ENCODE measurements at regions not wholly inside any gene's neighbourhood (a gene's known extent, or its start where the extent isn't known, plus 50 kb on each side); places are given as distances from the start of the nearest gene placed in this dataset.
A peak's percentile ranks its signal among the peaks of the same experiment; 100 is the strongest.

DNA sequence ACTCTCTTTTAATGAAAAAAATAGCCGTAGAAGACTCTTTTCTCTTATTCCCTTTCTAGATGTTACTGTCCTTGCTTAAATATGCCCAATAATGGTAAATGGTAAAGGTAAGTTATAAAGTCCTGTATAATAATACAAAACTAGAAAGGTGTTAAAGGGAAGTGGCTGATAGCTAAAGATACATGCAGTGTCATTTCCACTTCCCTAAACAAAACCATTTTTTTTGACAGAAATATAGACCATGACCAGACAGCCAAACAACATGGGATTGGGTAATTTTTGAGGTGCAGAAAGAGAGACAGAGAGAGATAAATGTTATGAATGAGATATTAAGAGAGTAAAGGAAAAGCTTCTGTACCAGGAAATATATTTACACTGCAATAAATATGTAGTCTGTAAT is 731.7 kb upstream of the REG3G start (continued):
- TF ChIP-seq, protein P1, sequence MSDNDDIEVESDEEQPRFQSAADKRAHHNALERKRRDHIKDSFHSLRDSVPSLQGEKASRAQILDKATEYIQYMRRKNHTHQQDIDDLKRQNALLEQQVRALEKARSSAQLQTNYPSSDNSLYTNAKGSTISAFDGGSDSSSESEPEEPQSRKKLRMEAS (CRISPR knock-in tag; IDR thresholded peaks at IDR 0.05), result no peak
- TF ChIP-seq, protein P2, sequence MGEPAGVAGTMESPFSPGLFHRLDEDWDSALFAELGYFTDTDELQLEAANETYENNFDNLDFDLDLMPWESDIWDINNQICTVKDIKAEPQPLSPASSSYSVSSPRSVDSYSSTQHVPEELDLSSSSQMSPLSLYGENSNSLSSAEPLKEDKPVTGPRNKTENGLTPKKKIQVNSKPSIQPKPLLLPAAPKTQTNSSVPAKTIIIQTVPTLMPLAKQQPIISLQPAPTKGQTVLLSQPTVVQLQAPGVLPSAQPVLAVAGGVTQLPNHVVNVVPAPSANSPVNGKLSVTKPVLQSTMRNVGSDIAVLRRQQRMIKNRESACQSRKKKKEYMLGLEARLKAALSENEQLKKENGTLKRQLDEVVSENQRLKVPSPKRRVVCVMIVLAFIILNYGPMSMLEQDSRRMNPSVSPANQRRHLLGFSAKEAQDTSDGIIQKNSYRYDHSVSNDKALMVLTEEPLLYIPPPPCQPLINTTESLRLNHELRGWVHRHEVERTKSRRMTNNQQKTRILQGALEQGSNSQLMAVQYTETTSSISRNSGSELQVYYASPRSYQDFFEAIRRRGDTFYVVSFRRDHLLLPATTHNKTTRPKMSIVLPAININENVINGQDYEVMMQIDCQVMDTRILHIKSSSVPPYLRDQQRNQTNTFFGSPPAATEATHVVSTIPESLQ (CRISPR knock-in tag; IDR thresholded peaks at IDR 0.05), result no peak
- TF ChIP-seq RORB (CRISPR knock-in tag; IDR thresholded peaks at IDR 0.05) (no peak), HMGA2 (CRISPR knock-in tag; IDR thresholded peaks at IDR 0.05) (no peak), ZNF138 (CRISPR knock-in tag; conservative IDR thresholded peaks at IDR 0.05) (no peak), RELA (CRISPR knock-in tag; IDR thresholded peaks at IDR 0.05; ENCODE audit: borderline replicate concordance) (no peak), JUN (CRISPR knock-in tag; IDR thresholded peaks at IDR 0.05) (no peak)
- TF ChIP-seq, protein P3, sequence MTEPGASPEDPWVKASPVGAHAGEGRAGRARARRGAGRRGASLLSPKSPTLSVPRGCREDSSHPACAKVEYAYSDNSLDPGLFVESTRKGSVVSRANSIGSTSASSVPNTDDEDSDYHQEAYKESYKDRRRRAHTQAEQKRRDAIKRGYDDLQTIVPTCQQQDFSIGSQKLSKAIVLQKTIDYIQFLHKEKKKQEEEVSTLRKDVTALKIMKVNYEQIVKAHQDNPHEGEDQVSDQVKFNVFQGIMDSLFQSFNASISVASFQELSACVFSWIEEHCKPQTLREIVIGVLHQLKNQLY (CRISPR knock-in tag; IDR thresholded peaks at IDR 0.05), result no peak
- TF ChIP-seq, protein P4, sequence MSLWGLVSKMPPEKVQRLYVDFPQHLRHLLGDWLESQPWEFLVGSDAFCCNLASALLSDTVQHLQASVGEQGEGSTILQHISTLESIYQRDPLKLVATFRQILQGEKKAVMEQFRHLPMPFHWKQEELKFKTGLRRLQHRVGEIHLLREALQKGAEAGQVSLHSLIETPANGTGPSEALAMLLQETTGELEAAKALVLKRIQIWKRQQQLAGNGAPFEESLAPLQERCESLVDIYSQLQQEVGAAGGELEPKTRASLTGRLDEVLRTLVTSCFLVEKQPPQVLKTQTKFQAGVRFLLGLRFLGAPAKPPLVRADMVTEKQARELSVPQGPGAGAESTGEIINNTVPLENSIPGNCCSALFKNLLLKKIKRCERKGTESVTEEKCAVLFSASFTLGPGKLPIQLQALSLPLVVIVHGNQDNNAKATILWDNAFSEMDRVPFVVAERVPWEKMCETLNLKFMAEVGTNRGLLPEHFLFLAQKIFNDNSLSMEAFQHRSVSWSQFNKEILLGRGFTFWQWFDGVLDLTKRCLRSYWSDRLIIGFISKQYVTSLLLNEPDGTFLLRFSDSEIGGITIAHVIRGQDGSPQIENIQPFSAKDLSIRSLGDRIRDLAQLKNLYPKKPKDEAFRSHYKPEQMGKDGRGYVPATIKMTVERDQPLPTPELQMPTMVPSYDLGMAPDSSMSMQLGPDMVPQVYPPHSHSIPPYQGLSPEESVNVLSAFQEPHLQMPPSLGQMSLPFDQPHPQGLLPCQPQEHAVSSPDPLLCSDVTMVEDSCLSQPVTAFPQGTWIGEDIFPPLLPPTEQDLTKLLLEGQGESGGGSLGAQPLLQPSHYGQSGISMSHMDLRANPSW (CRISPR knock-in tag; conservative IDR thresholded peaks at IDR 0.05; ENCODE audit: low read depth), result no peak
- TF ChIP-seq, protein P5, sequence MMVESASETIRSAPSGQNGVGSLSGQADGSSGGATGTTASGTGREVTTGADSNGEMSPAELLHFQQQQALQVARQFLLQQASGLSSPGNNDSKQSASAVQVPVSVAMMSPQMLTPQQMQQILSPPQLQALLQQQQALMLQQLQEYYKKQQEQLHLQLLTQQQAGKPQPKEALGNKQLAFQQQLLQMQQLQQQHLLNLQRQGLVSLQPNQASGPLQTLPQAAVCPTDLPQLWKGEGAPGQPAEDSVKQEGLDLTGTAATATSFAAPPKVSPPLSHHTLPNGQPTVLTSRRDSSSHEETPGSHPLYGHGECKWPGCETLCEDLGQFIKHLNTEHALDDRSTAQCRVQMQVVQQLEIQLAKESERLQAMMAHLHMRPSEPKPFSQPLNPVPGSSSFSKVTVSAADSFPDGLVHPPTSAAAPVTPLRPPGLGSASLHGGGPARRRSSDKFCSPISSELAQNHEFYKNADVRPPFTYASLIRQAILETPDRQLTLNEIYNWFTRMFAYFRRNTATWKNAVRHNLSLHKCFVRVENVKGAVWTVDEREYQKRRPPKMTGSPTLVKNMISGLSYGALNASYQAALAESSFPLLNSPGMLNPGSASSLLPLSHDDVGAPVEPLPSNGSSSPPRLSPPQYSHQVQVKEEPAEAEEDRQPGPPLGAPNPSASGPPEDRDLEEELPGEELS (CRISPR knock-in tag; IDR thresholded peaks at IDR 0.05), result no peak
- TF ChIP-seq, protein P6, sequence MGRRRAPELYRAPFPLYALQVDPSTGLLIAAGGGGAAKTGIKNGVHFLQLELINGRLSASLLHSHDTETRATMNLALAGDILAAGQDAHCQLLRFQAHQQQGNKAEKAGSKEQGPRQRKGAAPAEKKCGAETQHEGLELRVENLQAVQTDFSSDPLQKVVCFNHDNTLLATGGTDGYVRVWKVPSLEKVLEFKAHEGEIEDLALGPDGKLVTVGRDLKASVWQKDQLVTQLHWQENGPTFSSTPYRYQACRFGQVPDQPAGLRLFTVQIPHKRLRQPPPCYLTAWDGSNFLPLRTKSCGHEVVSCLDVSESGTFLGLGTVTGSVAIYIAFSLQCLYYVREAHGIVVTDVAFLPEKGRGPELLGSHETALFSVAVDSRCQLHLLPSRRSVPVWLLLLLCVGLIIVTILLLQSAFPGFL (CRISPR knock-in tag; IDR thresholded peaks at IDR 0.05; ENCODE audit: borderline replicate concordance), result no peak
- TF ChIP-seq, protein P7, sequence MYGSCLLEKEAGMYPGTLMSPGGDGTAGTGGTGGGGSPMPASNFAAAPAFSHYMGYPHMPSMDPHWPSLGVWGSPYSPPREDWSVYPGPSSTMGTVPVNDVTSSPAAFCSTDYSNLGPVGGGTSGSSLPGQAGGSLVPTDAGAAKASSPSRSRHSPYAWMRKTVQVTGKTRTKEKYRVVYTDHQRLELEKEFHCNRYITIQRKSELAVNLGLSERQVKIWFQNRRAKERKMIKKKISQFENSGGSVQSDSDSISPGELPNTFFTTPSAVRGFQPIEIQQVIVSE (CRISPR knock-in tag; IDR thresholded peaks at IDR 0.05; ENCODE audit: borderline replicate concordance), result no peak

DNA sequence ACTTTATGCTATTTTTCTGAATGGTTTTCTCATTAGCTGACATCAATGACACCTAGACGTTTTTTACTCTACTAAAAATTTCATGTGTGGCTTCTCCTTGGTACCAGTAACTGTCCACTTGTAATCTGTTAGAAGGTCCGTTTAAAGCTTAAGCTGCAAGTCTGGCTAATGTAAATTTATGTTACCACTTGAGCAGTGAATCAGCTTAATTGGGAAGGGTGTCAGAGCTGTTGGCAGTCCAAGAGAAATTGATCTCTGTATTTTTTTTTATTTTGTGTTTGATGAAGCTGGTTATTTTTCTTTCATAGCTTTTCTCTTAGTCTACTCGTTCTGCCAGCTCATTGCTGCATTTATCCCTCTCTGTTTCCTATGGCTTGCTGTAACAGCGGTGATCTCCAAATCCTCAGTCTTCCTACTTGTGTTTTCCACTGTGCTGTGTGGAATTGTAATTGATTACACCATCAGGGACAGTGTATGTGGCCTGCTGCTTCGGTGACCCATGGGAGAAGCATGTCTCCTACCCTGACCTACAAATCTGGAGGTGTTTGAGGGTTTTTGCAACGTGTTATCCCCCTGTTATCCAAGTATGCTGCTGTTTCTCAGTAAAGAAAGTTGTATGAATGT is 724.2 kb upstream of the REG3G start:
- ChIA-PET POLR2A (no interaction called here), CTCF (no interaction called here)
- H3K4me3 Mint-ChIP-seq, result no peak overlapping the region
- DNase-seq (ENCODE audit: low spot score) (no peak), ATAC-seq (no peak)
- H3K4me1 Mint-ChIP-seq, result peaks cover 20% of the 10 kb centered on the region
- no peaks in the 10 kb centered on the region for H3K9me3 Mint-ChIP-seq
- H3K27me3 Mint-ChIP-seq (ENCODE audit: low read depth), result no peaks in the 10 kb centered on the region
- peak overlapping the region; percentile 30; the same call in 1 of the 2 replicates for H3K27ac Mint-ChIP-seq
- H3K36me3 Mint-ChIP-seq, result no peaks in the 10 kb centered on the region
- TF ChIP-seq, protein P8, sequence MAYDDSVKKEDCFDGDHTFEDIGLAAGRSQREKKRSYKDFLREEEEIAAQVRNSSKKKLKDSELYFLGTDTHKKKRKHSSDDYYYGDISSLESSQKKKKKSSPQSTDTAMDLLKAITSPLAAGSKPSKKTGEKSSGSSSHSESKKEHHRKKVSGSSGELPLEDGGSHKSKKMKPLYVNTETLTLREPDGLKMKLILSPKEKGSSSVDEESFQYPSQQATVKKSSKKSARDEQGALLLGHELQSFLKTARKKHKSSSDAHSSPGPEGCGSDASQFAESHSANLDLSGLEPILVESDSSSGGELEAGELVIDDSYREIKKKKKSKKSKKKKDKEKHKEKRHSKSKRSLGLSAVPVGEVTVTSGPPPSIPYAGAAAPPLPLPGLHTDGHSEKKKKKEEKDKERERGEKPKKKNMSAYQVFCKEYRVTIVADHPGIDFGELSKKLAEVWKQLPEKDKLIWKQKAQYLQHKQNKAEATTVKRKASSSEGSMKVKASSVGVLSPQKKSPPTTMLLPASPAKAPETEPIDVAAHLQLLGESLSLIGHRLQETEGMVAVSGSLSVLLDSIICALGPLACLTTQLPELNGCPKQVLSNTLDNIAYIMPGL (CRISPR knock-in tag; IDR thresholded peaks at IDR 0.05), result no peak
- TF ChIP-seq, protein P6 (CRISPR knock-in tag; IDR thresholded peaks at IDR 0.05; ENCODE audit: borderline replicate concordance), result no peak
- TF ChIP-seq, protein P9, sequence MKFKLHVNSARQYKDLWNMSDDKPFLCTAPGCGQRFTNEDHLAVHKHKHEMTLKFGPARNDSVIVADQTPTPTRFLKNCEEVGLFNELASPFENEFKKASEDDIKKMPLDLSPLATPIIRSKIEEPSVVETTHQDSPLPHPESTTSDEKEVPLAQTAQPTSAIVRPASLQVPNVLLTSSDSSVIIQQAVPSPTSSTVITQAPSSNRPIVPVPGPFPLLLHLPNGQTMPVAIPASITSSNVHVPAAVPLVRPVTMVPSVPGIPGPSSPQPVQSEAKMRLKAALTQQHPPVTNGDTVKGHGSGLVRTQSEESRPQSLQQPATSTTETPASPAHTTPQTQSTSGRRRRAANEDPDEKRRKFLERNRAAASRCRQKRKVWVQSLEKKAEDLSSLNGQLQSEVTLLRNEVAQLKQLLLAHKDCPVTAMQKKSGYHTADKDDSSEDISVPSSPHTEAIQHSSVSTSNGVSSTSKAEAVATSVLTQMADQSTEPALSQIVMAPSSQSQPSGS (CRISPR knock-in tag; IDR thresholded peaks at IDR 0.05; ENCODE audit: borderline replicate concordance, low read depth), result no peak
- TF ChIP-seq, protein P10, sequence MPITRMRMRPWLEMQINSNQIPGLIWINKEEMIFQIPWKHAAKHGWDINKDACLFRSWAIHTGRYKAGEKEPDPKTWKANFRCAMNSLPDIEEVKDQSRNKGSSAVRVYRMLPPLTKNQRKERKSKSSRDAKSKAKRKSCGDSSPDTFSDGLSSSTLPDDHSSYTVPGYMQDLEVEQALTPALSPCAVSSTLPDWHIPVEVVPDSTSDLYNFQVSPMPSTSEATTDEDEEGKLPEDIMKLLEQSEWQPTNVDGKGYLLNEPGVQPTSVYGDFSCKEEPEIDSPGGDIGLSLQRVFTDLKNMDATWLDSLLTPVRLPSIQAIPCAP (CRISPR knock-in tag; IDR thresholded peaks at IDR 0.05), result no peak
